SK-N-SH (cell line): ENCODE measurements at regions not wholly inside any gene's neighbourhood (a gene's known extent, or its start where the extent isn't known, plus 50 kb on each side); places are given as distances from the start of the nearest gene placed in this dataset.

Experiments
- CTCF ChIA-PET: fragments of 300-600, 350-600 bp; formaldehyde crosslinking; extraction: SDS; loops from one replicate; lab custom pipeline; 2021; lab: Yijun Ruan, JAX
- POLR2A ChIA-PET: fragments of 350-600 bp; sonication (Branson Sonifier 250); formaldehyde crosslinking; extraction: SDS; loops from one replicate; lab custom pipeline; 2020; ENCODE audit warnings: antibody characterized with exemption, inconsistent platforms; lab: Yijun Ruan, JAX
- DNase-seq: peaks from one replicate; pipeline ENCODE4 v3.0.0; 2012
- H2AFZ ChIP-seq: fragments of 200-600 bp; sonication (generic); 2 replicates; pipeline ENCODE4 v1.8.1; 2016; ENCODE audit warnings: antibody characterized with exemption, mild to moderate bottlenecking, low read depth
- H3F3A ChIP-seq: fragments of 200-600 bp; sonication (generic); replicated peaks from 2 replicates; pipeline ENCODE3; 2016; ENCODE audit warnings: antibody characterized with exemption, mild to moderate bottlenecking; ENCODE audit not compliant: insufficient read depth
- H3K27ac ChIP-seq, 2 experiments: fragments of 200-500 bp in 1 of 2; fragments of 200-600 bp in 1 of 2; sonication (Bioruptor generic) in 1 of 2; sonication (generic), shearing (Covaris generic) in 1 of 2; 2 replicates each; pipeline versions ENCODE4 v1.5.1 to v1.6.1; 2014 to 2016; ENCODE audit warnings: low read depth in 2 of 2, inconsistent platforms in 1 of 2, low read length in 1 of 2, mild to moderate bottlenecking in 1 of 2, mixed read lengths in 1 of 2
- H3K27me3 ChIP-seq: fragments of 200-600 bp; sonication (generic), shearing (Covaris generic); 2 replicates; pipeline ENCODE4 v1.6.1; 2016; ENCODE audit warnings: mixed run types; ENCODE audit not compliant: insufficient read depth
- H3K36me3 ChIP-seq, 2 experiments: fragments of 200-500 bp in 1 of 2; fragments of 200-600 bp in 1 of 2; sonication (Bioruptor generic) in 1 of 2; sonication (generic) in 1 of 2; replicated peaks in 1 of 2; 2 replicates each; pipeline versions ENCODE3 to v1.5.1; 2014 to 2016; ENCODE audit warnings: low read length in 1 of 2, mild to moderate bottlenecking in 1 of 2; ENCODE audit not compliant: insufficient read depth in 2 of 2, control insufficient read depth in 1 of 2
- H3K4me1 ChIP-seq, 2 experiments: fragments of 200-500 bp in 1 of 2; fragments of 200-600 bp in 1 of 2; sonication (Bioruptor generic) in 1 of 2; sonication (generic), shearing (Covaris generic) in 1 of 2; 2 replicates each; pipeline versions ENCODE4 v1.5.1 to v1.6.1; 2014 to 2016; ENCODE audit warnings: low read depth in 1 of 2, low read length in 1 of 2, mixed run types in 1 of 2; ENCODE audit not compliant: insufficient read depth in 2 of 2, control insufficient read depth in 1 of 2
- H3K4me2 ChIP-seq: fragments of 200-600 bp; sonication (generic), shearing (Covaris generic); 2 replicates; pipeline ENCODE4 v1.6.1; 2017; ENCODE audit warnings: mixed run types
- H3K4me3 ChIP-seq, 2 experiments: fragments of 200-500 bp in 1 of 2; fragments of 200-600 bp in 1 of 2; sonication (Bioruptor generic) in 1 of 2; sonication (generic), shearing (Covaris generic) in 1 of 2; 2 replicates each; pipeline versions ENCODE4 v1.5.1 to v1.8.1; 2014 to 2016; ENCODE audit warnings: low read depth in 2 of 2, inconsistent platforms in 1 of 2, low read length in 1 of 2, mild to moderate bottlenecking in 1 of 2, mixed read lengths in 1 of 2, moderate library complexity in 1 of 2
- H3K79me2 ChIP-seq: fragments of 200-600 bp; sonication (generic); 2 replicates; pipeline ENCODE4 v1.8.1; 2017; ENCODE audit warnings: mild to moderate bottlenecking; ENCODE audit not compliant: insufficient read depth
- H3K9ac ChIP-seq: fragments of 200-600 bp; sonication (generic); 2 replicates; pipeline ENCODE4 v1.6.1; 2017; ENCODE audit warnings: mixed run types
- H3K9me2 ChIP-seq: fragments of 200-600 bp; sonication (generic); 2 replicates; pipeline ENCODE4 v1.6.1; 2017; ENCODE audit warnings: mixed run types
- H3K9me3 ChIP-seq: fragments of 200-600 bp; sonication (generic); 2 replicates; pipeline ENCODE4 v1.6.1; 2017; ENCODE audit warnings: mixed run types, mild to moderate bottlenecking, moderate library complexity
- H4K20me1 ChIP-seq: fragments of 200-600 bp; sonication (generic); 2 replicates; pipeline ENCODE4 v1.6.1; 2017; ENCODE audit warnings: mild to moderate bottlenecking, mixed run types; ENCODE audit not compliant: insufficient read depth
- EP300 ChIP-seq, 2 experiments: IDR thresholded peaks; 2 replicates each; pipeline versions ENCODE4 v1.4.0 to v1.6.1; 2012; ENCODE audit warnings: borderline replicate concordance in 1 of 2, low read depth in 1 of 2, low read length in 1 of 2
- FOXM1 ChIP-seq: IDR thresholded peaks from 2 replicates; pipeline ENCODE4 v1.4.0; 2012; ENCODE audit warnings: low read depth, mild to moderate bottlenecking
- JUND ChIP-seq: IDR thresholded peaks from 2 replicates; pipeline ENCODE4 v1.4.0; 2012
- MEF2A ChIP-seq: IDR thresholded peaks from 2 replicates; pipeline ENCODE4 v1.4.0; 2012; ENCODE audit warnings: low read depth, borderline replicate concordance
- NFIC ChIP-seq: IDR thresholded peaks from 2 replicates; pipeline ENCODE4 v1.4.0; 2012; ENCODE audit warnings: borderline replicate concordance
- PBX3 ChIP-seq: IDR thresholded peaks from 2 replicates; pipeline ENCODE4; 2012
- RAD21 ChIP-seq: IDR thresholded peaks from 2 replicates; pipeline ENCODE4 v1.6.1; 2012; ENCODE audit warnings: mild to moderate bottlenecking, low read length
- RXRA ChIP-seq: IDR thresholded peaks from 2 replicates; pipeline ENCODE4 v1.4.0; 2012; ENCODE audit warnings: low read depth, mild to moderate bottlenecking, borderline replicate concordance
- SMC3 ChIP-seq: IDR thresholded peaks from 2 replicates; pipeline ENCODE4 v1.6.1; 2012; ENCODE audit warnings: low read depth, low read length, improper control_type of control experiment
- TCF12 ChIP-seq: IDR thresholded peaks from 2 replicates; pipeline ENCODE4 v1.4.0; 2012
- TEAD4 ChIP-seq: IDR thresholded peaks from 2 replicates; pipeline ENCODE4 v1.4.0; 2012; ENCODE audit warnings: mild to moderate bottlenecking, borderline replicate concordance; ENCODE audit not compliant: insufficient read depth
- USF2 ChIP-seq: fragments of 150-350 bp; IDR thresholded peaks from 2 replicates; pipeline ENCODE4 v1.6.1; 2017; ENCODE audit warnings: antibody characterized with exemption, low read length, low read depth, borderline replicate concordance
- WGBS: methylation state at CpG from one replicate; pipeline ENCODE4 v1.1.6; 2017; ENCODE audit warnings: low lambda C conversion rate; 5-methylcytosine and 5-hydroxymethylcytosine counted together
- TF ChIP-seq, protein P1 (sequence below): IDR thresholded peaks from 2 replicates; pipeline ENCODE4 v1.4.0; 2012; ENCODE audit warnings: low read depth, borderline replicate concordance
- TF ChIP-seq, protein P2 (sequence below): fragments of 150-350 bp; IDR thresholded peaks from 2 replicates; pipeline ENCODE4 v1.6.1; 2016; ENCODE audit warnings: mild to moderate bottlenecking, low read depth, low read length

GRCh38 chr3:84092907-84093306 lies 865.9 kb upstream of the CADM2 start:
- H3K4me3 ChIP-seq, result no peak overlapping the region
- H3F3A ChIP-seq, result no peaks in the 10 kb centered on the region
- no peaks in the 10 kb centered on the region for H3K79me2 ChIP-seq
- no peaks in the 10 kb centered on the region for H4K20me1 ChIP-seq
- H3K9me2 ChIP-seq, result no peaks in the 10 kb centered on the region
- peaks cover 2% of the 10 kb centered on the region; the same call in 1 of the 2 replicates for H3K9me3 ChIP-seq
- H3K4me2 ChIP-seq, result no peak overlapping the region; the same call in 1 of the 2 replicates
- TF ChIP-seq RXRA, result no peak
- no peak for TF ChIP-seq MEF2A
- no peak for TF ChIP-seq EP300 (IDR thresholded peaks at IDR 0.05; ENCODE audit: borderline replicate concordance in 1 of 2, low read depth in 1 of 2, low read length in 1 of 2)
- no peaks in the 10 kb centered on the region for H3K4me1 ChIP-seq
- 3% methylated on average over 2 of the region's 2 CpGs for WGBS
- no peaks in the 10 kb centered on the region for H3K36me3 ChIP-seq
- no peak for DNase-seq
- ChIA-PET CTCF (interaction anchor here (0.6 to 1.0 kb wide), 2 partner anchors 14 to 786 kb away, joined by 3 read pairs; no protein-coding TSS in a partner anchor), POLR2A (no interaction called here)
- no peak overlapping the region for H2AFZ ChIP-seq
- H3K27me3 ChIP-seq, result no peaks in the 10 kb centered on the region
- no peak overlapping the region for H3K9ac ChIP-seq
- H3K27ac ChIP-seq, result no peak overlapping the region; a peak in 1 of 4 replicates

GRCh38 chr3:84096188-84096587 lies 862.6 kb upstream of the CADM2 start:
- no peak for DNase-seq
- H3F3A ChIP-seq, result no peaks in the 10 kb centered on the region
- ChIA-PET CTCF (no interaction called here), POLR2A (no interaction called here)
- peaks cover 2% of the 10 kb centered on the region; the same call in 1 of the 2 replicates for H3K9me3 ChIP-seq
- no peaks in the 10 kb centered on the region for H3K27me3 ChIP-seq
- H2AFZ ChIP-seq, result no peak overlapping the region
- H3K4me1 ChIP-seq, result no peaks in the 10 kb centered on the region
- no peaks in the 10 kb centered on the region for H3K79me2 ChIP-seq
- no peak overlapping the region for H3K27ac ChIP-seq
- no peaks in the 10 kb centered on the region for H3K9me2 ChIP-seq
- no peaks in the 10 kb centered on the region for H4K20me1 ChIP-seq
- TF ChIP-seq USF2 (no peak), RAD21 (no peak), FOXM1 (no peak), JUND (no peak), NFIC (no peak), TCF12 (no peak), EP300 (IDR thresholded peaks at IDR 0.05; ENCODE audit: borderline replicate concordance in 1 of 2, low read depth in 1 of 2, low read length in 1 of 2) (no peak), SMC3 (no peak), PBX3 (no peak), TEAD4 (no peak)
- TF ChIP-seq, protein P1, sequence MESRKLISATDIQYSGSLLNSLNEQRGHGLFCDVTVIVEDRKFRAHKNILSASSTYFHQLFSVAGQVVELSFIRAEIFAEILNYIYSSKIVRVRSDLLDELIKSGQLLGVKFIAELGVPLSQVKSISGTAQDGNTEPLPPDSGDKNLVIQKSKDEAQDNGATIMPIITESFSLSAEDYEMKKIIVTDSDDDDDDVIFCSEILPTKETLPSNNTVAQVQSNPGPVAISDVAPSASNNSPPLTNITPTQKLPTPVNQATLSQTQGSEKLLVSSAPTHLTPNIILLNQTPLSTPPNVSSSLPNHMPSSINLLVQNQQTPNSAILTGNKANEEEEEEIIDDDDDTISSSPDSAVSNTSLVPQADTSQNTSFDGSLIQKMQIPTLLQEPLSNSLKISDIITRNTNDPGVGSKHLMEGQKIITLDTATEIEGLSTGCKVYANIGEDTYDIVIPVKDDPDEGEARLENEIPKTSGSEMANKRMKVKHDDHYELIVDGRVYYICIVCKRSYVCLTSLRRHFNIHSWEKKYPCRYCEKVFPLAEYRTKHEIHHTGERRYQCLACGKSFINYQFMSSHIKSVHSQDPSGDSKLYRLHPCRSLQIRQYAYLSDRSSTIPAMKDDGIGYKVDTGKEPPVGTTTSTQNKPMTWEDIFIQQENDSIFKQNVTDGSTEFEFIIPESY, result no peak
- TF ChIP-seq, protein P2, sequence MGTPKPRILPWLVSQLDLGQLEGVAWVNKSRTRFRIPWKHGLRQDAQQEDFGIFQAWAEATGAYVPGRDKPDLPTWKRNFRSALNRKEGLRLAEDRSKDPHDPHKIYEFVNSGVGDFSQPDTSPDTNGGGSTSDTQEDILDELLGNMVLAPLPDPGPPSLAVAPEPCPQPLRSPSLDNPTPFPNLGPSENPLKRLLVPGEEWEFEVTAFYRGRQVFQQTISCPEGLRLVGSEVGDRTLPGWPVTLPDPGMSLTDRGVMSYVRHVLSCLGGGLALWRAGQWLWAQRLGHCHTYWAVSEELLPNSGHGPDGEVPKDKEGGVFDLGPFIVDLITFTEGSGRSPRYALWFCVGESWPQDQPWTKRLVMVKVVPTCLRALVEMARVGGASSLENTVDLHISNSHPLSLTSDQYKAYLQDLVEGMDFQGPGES, result no peak
- H3K9ac ChIP-seq, result no peak overlapping the region
- H3K36me3 ChIP-seq, result no peaks in the 10 kb centered on the region
- H3K4me3 ChIP-seq, result no peak overlapping the region
- no peak overlapping the region for H3K4me2 ChIP-seq
